GM23338 (cell line): ENCODE measurements at regions not wholly inside any gene's neighbourhood (a gene's known extent, or its start where the extent isn't known, plus 50 kb on each side); places are given as distances from the start of the nearest gene placed in this dataset.

Experiments
- ATAC-seq: fragments of 200-7000 bp; cut with Tn5 transposase; 3 replicates; pipeline ENCODE4 v1.9.1; 2020
- DNase-seq: peaks from one replicate; pipeline ENCODE4 v3.0.0-alpha.2; 2015; ENCODE audit warnings: low spot score
- H2AFZ ChIP-seq: fragments of 200-600 bp; sonication (generic); 2 replicates; pipeline ENCODE4 v1.8.0; 2016; ENCODE audit warnings: antibody characterized with exemption, mild to moderate bottlenecking, moderate library complexity
- H3F3A ChIP-seq: fragments of 200-600 bp; sonication (generic); replicated peaks from 2 replicates; pipeline ENCODE4 v1.8.0; 2017; ENCODE audit warnings: antibody characterized with exemption, mixed run types, low read depth
- H3K27ac ChIP-seq: fragments of 200-600 bp; sonication (generic); 2 replicates; pipeline ENCODE4 v1.6.1; 2016; ENCODE audit warnings: low read depth
- H3K27me3 ChIP-seq: fragments of 200-600 bp; sonication (generic); 2 replicates; pipeline ENCODE4 v1.8.0; 2016; ENCODE audit warnings: mild to moderate bottlenecking, mixed run types, moderate library complexity; ENCODE audit not compliant: insufficient read depth
- H3K36me3 ChIP-seq: fragments of 200-600 bp; sonication (generic); 2 replicates; pipeline ENCODE4 v1.8.0; 2016; ENCODE audit warnings: mild to moderate bottlenecking; ENCODE audit not compliant: insufficient read depth
- H3K4me1 ChIP-seq: fragments of 200-600 bp; sonication (generic); 2 replicates; pipeline ENCODE4 v1.8.0; 2016; ENCODE audit warnings: mild to moderate bottlenecking, moderate library complexity; ENCODE audit not compliant: insufficient read depth
- H3K4me2 ChIP-seq: fragments of 200-600 bp; sonication (generic); 2 replicates; pipeline ENCODE4 v1.7.1; 2017; ENCODE audit warnings: mixed run types
- H3K4me3 ChIP-seq: fragments of 200-600 bp; sonication (generic); 2 replicates; pipeline ENCODE4 v1.6.1; 2016; ENCODE audit warnings: mixed run types
- H3K79me2 ChIP-seq: fragments of 200-600 bp; sonication (generic); replicated peaks from 2 replicates; pipeline ENCODE4 v1.8.0; 2017; ENCODE audit warnings: mild to moderate bottlenecking; ENCODE audit not compliant: insufficient read depth
- H3K9me2 ChIP-seq: fragments of 200-600 bp; sonication (generic); 2 replicates; pipeline ENCODE4 v1.8.0; 2017; ENCODE audit not compliant: insufficient read depth
- H4K20me1 ChIP-seq: fragments of 200-600 bp; sonication (generic); replicated peaks from 2 replicates; pipeline ENCODE4 v1.8.0; 2017; ENCODE audit warnings: mild to moderate bottlenecking; ENCODE audit not compliant: insufficient read depth
- H3K27ac Mint-ChIP-seq: 2 replicates; pipeline ENCODE4 v1.8.0; 2020; ENCODE audit warnings: inconsistent platforms, mild to moderate bottlenecking, moderate library complexity, mixed read lengths
- H3K27me3 Mint-ChIP-seq: 3 replicates; pipeline ENCODE4 v1.8.0; 2022; ENCODE audit warnings: low read depth, mild to moderate bottlenecking, moderate library complexity, mixed read lengths, inconsistent platforms; ENCODE audit not compliant: insufficient read depth, poor library complexity
- H3K36me3 Mint-ChIP-seq: 3 replicates; pipeline ENCODE4 v1.8.0; 2021; ENCODE audit warnings: low read depth, mild to moderate bottlenecking, inconsistent platforms, moderate library complexity, mixed read lengths
- H3K4me1 Mint-ChIP-seq: 3 replicates; pipeline ENCODE4 v1.8.0; 2020; ENCODE audit warnings: mild to moderate bottlenecking, inconsistent platforms, mixed read lengths
- H3K4me3 Mint-ChIP-seq: 3 replicates; pipeline ENCODE4 v1.8.0; 2021; ENCODE audit warnings: moderate library complexity, mild to moderate bottlenecking, inconsistent platforms, mixed read lengths
- H3K9me3 Mint-ChIP-seq: 3 replicates; pipeline ENCODE4 v1.8.0; 2020; ENCODE audit warnings: moderate library complexity, mild to moderate bottlenecking, inconsistent platforms, mixed read lengths
- CREB1 ChIP-seq: fragments of 250-450 bp; sonication (Bioruptor Pico); IDR thresholded peaks from 2 replicates; pipeline ENCODE4 v1.5.0; 2020; ENCODE audit warnings: low read depth, mild to moderate bottlenecking, moderate library complexity
- JUNB ChIP-seq: IDR thresholded peaks from one replicate; pipeline ENCODE4 v1.6.1; 2016; ENCODE audit warnings: antibody characterized with exemption; ENCODE audit not compliant: unreplicated experiment
- POLR2AphosphoS5 ChIP-seq: IDR thresholded peaks from 2 replicates; pipeline ENCODE4 v1.6.1; 2016; ENCODE audit warnings: antibody characterized with exemption, low read depth
- STAT1 ChIP-seq: IDR thresholded peaks from one replicate; pipeline ENCODE4 v1.6.1; 2016; ENCODE audit warnings: antibody characterized with exemption; ENCODE audit not compliant: unreplicated experiment
- ZNF114 ChIP-seq: fragments of 250-450 bp; sonication (Bioruptor Pico); IDR thresholded peaks from 2 replicates; pipeline ENCODE4 v1.5.0; 2020; ENCODE audit warnings: mild to moderate bottlenecking, moderate library complexity
- ZNF331 ChIP-seq: fragments of 250-450 bp; sonication (Bioruptor Pico); IDR thresholded peaks from 2 replicates; pipeline ENCODE4 v1.5.0; 2020; ENCODE audit warnings: low read depth, mild to moderate bottlenecking, moderate library complexity
- TF ChIP-seq, protein P1 (sequence below): fragments of 250-450 bp; sonication (Bioruptor Pico); IDR thresholded peaks from 2 replicates; pipeline ENCODE4 v1.5.0; 2020; ENCODE audit warnings: mild to moderate bottlenecking, moderate library complexity

DNA sequence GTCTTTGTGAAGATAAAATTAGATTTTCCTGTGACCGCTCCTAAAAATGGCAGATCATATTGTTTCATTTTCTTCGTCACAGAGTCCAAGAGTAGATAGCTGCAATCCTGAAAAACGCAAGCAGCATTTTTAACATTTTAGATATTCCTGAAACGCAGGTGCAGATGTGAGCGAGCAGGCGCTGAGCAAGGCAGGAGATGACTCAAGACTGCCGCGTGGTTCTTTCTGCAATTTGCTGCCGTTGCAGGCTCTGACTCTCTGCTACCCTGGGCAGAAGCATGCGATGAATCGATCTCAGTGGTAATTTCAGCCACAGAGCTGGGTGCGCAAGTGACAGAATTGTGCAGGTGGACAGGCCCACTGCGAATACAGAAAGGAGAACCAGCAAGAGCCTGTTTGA is 331.9 kb downstream of the ACTR3B start (continued):
- TF ChIP-seq, protein P1, sequence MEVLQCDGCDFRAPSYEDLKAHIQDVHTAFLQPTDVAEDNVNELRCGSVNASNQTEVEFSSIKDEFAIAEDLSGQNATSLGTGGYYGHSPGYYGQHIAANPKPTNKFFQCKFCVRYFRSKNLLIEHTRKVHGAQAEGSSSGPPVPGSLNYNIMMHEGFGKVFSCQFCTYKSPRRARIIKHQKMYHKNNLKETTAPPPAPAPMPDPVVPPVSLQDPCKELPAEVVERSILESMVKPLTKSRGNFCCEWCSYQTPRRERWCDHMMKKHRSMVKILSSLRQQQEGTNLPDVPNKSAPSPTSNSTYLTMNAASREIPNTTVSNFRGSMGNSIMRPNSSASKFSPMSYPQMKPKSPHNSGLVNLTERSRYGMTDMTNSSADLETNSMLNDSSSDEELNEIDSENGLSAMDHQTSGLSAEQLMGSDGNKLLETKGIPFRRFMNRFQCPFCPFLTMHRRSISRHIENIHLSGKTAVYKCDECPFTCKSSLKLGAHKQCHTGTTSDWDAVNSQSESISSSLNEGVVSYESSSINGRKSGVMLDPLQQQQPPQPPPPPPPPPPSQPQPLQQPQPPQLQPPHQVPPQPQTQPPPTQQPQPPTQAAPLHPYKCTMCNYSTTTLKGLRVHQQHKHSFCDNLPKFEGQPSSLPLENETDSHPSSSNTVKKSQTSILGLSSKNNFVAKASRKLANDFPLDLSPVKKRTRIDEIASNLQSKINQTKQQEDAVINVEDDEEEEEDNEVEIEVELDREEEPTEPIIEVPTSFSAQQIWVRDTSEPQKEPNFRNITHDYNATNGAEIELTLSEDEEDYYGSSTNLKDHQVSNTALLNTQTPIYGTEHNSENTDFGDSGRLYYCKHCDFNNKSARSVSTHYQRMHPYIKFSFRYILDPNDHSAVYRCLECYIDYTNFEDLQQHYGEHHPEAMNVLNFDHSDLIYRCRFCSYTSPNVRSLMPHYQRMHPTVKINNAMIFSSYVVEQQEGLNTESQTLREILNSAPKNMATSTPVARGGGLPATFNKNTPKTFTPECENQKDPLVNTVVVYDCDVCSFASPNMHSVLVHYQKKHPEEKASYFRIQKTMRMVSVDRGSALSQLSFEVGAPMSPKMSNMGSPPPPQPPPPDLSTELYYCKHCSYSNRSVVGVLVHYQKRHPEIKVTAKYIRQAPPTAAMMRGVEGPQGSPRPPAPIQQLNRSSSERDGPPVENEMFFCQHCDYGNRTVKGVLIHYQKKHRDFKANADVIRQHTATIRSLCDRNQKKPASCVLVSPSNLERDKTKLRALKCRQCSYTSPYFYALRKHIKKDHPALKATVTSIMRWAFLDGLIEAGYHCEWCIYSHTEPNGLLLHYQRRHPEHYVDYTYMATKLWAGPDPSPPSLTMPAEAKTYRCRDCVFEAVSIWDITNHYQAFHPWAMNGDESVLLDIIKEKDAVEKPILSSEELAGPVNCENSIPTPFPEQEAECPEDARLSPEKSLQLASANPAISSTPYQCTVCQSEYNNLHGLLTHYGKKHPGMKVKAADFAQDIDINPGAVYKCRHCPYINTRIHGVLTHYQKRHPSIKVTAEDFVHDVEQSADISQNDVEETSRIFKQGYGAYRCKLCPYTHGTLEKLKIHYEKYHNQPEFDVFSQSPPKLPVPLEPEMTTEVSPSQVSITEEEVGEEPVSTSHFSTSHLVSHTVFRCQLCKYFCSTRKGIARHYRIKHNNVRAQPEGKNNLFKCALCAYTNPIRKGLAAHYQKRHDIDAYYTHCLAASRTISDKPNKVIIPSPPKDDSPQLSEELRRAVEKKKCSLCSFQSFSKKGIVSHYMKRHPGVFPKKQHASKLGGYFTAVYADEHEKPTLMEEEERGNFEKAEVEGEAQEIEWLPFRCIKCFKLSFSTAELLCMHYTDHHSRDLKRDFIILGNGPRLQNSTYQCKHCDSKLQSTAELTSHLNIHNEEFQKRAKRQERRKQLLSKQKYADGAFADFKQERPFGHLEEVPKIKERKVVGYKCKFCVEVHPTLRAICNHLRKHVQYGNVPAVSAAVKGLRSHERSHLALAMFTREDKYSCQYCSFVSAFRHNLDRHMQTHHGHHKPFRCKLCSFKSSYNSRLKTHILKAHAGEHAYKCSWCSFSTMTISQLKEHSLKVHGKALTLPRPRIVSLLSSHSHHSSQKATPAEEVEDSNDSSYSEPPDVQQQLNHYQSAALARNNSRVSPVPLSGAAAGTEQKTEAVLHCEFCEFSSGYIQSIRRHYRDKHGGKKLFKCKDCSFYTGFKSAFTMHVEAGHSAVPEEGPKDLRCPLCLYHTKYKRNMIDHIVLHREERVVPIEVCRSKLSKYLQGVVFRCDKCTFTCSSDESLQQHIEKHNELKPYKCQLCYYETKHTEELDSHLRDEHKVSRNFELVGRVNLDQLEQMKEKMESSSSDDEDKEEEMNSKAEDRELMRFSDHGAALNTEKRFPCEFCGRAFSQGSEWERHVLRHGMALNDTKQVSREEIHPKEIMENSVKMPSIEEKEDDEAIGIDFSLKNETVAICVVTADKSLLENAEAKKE (CRISPR knock-in tag) = no peak
- TF ChIP-seq ZNF331 (CRISPR knock-in tag) = no peak

DNA sequence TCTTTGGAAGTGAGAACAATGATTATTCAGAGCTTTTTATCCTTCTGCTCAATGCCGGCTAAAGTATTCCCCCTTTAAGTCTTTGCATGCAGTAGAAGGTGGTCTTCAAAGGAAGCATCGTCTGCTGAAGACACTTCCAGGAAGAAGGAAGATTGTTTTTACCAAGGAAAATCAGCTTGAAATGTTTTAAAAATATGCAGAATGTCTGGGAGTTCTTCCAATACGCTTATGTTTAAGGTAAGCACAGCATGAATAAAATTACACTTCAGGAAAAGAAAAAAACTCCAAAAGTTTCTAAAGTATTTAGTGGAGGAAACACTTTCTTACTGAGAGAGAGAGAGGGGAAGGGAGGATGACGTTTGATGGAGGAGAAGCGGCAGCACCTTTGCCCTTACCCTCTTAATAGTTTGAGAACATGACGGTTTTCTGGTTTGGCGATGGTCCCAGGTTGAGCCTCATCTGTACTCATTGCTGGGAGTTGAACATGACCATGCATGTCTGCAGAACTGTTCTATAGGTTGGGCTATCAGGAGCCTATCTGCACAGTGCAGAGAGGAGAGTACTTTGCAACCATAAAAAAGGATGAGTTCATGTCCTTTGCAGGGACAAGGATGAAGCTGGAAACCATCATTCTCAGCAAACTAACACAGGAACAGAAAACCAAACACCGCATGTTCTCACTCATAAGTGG is 338.1 kb downstream of the ACTR3B start:
- ATAC-seq = no peak
- TF ChIP-seq JUNB = no peak
- TF ChIP-seq ZNF114 (CRISPR knock-in tag) = no peak
- TF ChIP-seq POLR2AphosphoS5 = no peak
- TF ChIP-seq, protein P1 (CRISPR knock-in tag) = no peak
- TF ChIP-seq CREB1 (CRISPR knock-in tag) = no peak
- no peak for TF ChIP-seq ZNF331 (CRISPR knock-in tag)
- no peak for TF ChIP-seq STAT1

More for the DNA sequence above, 338.1 kb downstream of the ACTR3B start:
- Mint-ChIP-seq H3K27ac (no peak overlapping the region), H3K9me3 (peaks cover 11% of the 10 kb centered on the region), H3K4me1 (no peaks in the 10 kb centered on the region), H3K27me3 (peaks cover 2% of the 10 kb centered on the region), H3K36me3 (no peaks in the 10 kb centered on the region; the same call in 2 of the 3 replicates), H3K4me3 (no peak overlapping the region)
- Histone ChIP-seq H3K27ac (no peak overlapping the region), H3K36me3 (no peaks in the 10 kb centered on the region), H3K9me2 (no peaks in the 10 kb centered on the region), H3K4me1 (no peaks in the 10 kb centered on the region), H3K79me2 (no peaks in the 10 kb centered on the region), H3F3A (no peaks in the 10 kb centered on the region), H3K27me3 (no peaks in the 10 kb centered on the region), H3K4me3 (no peak overlapping the region), H3K4me2 (no peak overlapping the region), H2AFZ (no peak overlapping the region), H4K20me1 (no peaks in the 10 kb centered on the region)
- DNase-seq = no peak
